HL-60 (cell line): ENCODE measurements at regions not wholly inside any gene's neighbourhood (a gene's known extent, or its start where the extent isn't known, plus 50 kb on each side); places are given as distances from the start of the nearest gene placed in this dataset.

Source experiments
- DNase-seq, 2 experiments: peaks; one replicate each; pipeline ENCODE4 v3.0.0-alpha.2; 2010 to 2020; ENCODE audit warnings: low read depth in 1 of 2, low spot score in 1 of 2
- H3K27ac ChIP-seq: fragments of 250-450 bp; sonication (Bioruptor Pico); replicated peaks from 2 replicates; pipeline ENCODE4 v1.5.1; 2020; ENCODE audit warnings: mild to moderate bottlenecking, moderate library complexity
- H3K27me3 ChIP-seq: fragments of 250-450 bp; sonication (Bioruptor Pico); 2 replicates; pipeline ENCODE4 v1.5.1; 2021; ENCODE audit warnings: mild to moderate bottlenecking, moderate library complexity; ENCODE audit not compliant: insufficient read depth, poor library complexity, severe bottlenecking
- H3K4me3 ChIP-seq: replicated peaks from 2 replicates; pipeline ENCODE4 v1.5.1; 2011; ENCODE audit warnings: mild to moderate bottlenecking, control low read depth, low read length; ENCODE audit not compliant: insufficient read depth
- GABPA ChIP-seq: IDR thresholded peaks from 2 replicates; pipeline ENCODE4 v1.6.1; 2012; ENCODE audit warnings: low read depth
- POLR2AphosphoS5 ChIP-seq: IDR thresholded peaks from 2 replicates; pipeline ENCODE4 v1.6.1; 2012; ENCODE audit warnings: low read depth
- REST ChIP-seq: IDR thresholded peaks from 2 replicates; pipeline ENCODE4 v1.6.1; 2012; ENCODE audit warnings: low read depth; ENCODE audit not compliant: insufficient replicate concordance
- SPI1 ChIP-seq: IDR thresholded peaks from 2 replicates; pipeline ENCODE4 v1.6.1; 2012; ENCODE audit warnings: low read depth, mild to moderate bottlenecking, borderline replicate concordance
- TF ChIP-seq, protein P1 (sequence below): IDR thresholded peaks from one replicate; pipeline ENCODE4 v1.5.1; 2011; ENCODE audit warnings: low read length, control low read depth, inconsistent platforms; ENCODE audit not compliant: insufficient read depth

GRCh38 chr5:33041586-33041985, 330.5 kb downstream of the NPR3 start:
- TF ChIP-seq GABPA = no peak
- TF ChIP-seq REST = no peak
- Histone ChIP-seq H3K27ac (no peak overlapping the region), H3K27me3 (no peaks in the 10 kb centered on the region), H3K4me3 (no peak overlapping the region)
- no peak for DNase-seq

DNA sequence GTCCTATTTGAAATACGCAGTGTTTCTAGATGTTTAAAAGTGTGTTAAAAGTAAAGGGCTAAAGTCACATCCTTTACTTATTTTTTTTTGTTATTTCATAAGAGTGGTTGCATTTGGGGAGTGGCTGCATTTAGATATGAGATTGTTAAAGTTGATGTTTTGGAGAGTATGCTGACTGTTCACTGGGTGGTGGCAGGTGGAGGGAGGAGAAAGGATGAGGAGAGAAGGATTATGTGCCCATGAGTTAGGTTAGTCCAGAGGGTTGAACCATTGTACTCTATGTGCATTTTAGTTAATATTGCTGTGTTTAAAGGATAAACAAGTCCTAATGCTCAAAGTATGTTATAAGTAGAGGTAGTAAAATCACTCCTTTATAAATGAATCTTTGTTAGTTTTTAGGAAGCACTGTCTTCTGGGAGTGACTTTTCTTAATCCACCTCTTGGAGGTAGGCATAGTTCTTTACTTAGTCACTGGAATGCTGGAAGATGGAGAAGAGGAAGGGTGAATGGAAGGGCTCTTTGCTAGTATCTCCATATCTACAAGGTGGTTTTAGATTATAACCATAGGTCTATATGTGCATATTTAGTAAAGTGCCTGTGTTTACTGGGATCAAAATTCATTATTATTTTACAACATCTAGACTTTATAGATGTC, 332.3 kb downstream of the NPR3 start:
- no peak for TF ChIP-seq SPI1
- no peak for TF ChIP-seq GABPA
- no peak for TF ChIP-seq POLR2AphosphoS5
- TF ChIP-seq, protein P1, sequence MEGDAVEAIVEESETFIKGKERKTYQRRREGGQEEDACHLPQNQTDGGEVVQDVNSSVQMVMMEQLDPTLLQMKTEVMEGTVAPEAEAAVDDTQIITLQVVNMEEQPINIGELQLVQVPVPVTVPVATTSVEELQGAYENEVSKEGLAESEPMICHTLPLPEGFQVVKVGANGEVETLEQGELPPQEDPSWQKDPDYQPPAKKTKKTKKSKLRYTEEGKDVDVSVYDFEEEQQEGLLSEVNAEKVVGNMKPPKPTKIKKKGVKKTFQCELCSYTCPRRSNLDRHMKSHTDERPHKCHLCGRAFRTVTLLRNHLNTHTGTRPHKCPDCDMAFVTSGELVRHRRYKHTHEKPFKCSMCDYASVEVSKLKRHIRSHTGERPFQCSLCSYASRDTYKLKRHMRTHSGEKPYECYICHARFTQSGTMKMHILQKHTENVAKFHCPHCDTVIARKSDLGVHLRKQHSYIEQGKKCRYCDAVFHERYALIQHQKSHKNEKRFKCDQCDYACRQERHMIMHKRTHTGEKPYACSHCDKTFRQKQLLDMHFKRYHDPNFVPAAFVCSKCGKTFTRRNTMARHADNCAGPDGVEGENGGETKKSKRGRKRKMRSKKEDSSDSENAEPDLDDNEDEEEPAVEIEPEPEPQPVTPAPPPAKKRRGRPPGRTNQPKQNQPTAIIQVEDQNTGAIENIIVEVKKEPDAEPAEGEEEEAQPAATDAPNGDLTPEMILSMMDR = no peak
- no peak for TF ChIP-seq REST
- Histone ChIP-seq H3K27me3 (no peaks in the 10 kb centered on the region), H3K4me3 (no peak overlapping the region), H3K27ac (no peak overlapping the region)
- DNase-seq = no peak

GRCh38 chr5:33046091-33046490, 335.0 kb downstream of the NPR3 start:
- DNase-seq = no peak

More at GRCh38 chr5:33046091-33046490, 335.0 kb downstream of the NPR3 start:
- TF ChIP-seq POLR2AphosphoS5 = no peak
- TF ChIP-seq REST = no peak
- no peak for TF ChIP-seq SPI1
- TF ChIP-seq GABPA = no peak
- TF ChIP-seq, protein P1 = no peak
- Histone ChIP-seq H3K27ac (no peak overlapping the region), H3K4me3 (no peak overlapping the region), H3K27me3 (no peaks in the 10 kb centered on the region)
